Left lung (tissue), 4 donors: ENCODE measurements at regions not wholly inside any gene's neighbourhood (a gene's known extent, or its start where the extent isn't known, plus 50 kb on each side); places are given as distances from the start of the nearest gene placed in this dataset.

ENCODE experiments used
- ATAC-seq: fragments of 200-7000 bp; cut with Tn5 transposase; one replicate; pipeline ENCODE4 v1.9.1; 2020; ENCODE audit warnings: moderate library complexity
- DNase-seq, 4 donors: peaks; one replicate each; pipeline ENCODE4 v3.0.0-alpha.2; 2013 to 2020
- H3K27ac ChIP-seq, 2 donors: fragments of 200-600 bp; sonication (generic) in 1 of 2; one replicate each; pipeline versions ENCODE4 v1.5.0 to v1.8.0; 2020 to 2021
- H3K27me3 ChIP-seq, 2 donors: fragments of 200-600 bp; sonication (generic) in 1 of 2; one replicate each; pipeline versions ENCODE4 v1.5.0 to v1.8.0; 2020 to 2021
- H3K36me3 ChIP-seq, 2 donors: fragments of 200-600 bp; sonication (generic) in 1 of 2; one replicate each; pipeline versions ENCODE4 v1.5.0 to v1.8.0; 2020 to 2021
- H3K4me1 ChIP-seq, 2 donors: fragments of 200-600 bp; one replicate each; pipeline ENCODE4 v1.8.0; 2021
- H3K4me3 ChIP-seq, 2 donors: fragments of 200-600 bp; sonication (generic) in 1 of 2; one replicate each; pipeline versions ENCODE4 v1.5.0 to v1.8.0; 2020 to 2021; ENCODE audit warnings: mild to moderate bottlenecking in 1 of 2
- H3K9me3 ChIP-seq, 2 donors: fragments of 200-600 bp; sonication (generic) in 1 of 2; one replicate each; pipeline versions ENCODE4 v1.5.0 to v1.8.0; 2020 to 2021
- intact Hi-C, 2 donors: fragments of 100-400 bp; cut with DNase I; formaldehyde crosslinking; loops; one replicate each; pipeline versions ENCODE4 v1.11.2 to v1.14.2; 2022
- TF ChIP-seq, protein P1 (sequence below), 2 donors: fragments of 200-600 bp; sonication (generic) in 1 of 2; IDR thresholded peaks; one replicate each; pipeline versions ENCODE4 v1.5.0 to v1.8.0; 2021; ENCODE audit warnings: antibody characterized with exemption in 2 of 2
- donor health status: DM: no; HTN: yes; CAD: no.
- donor health status: DM: no; HTN: no; CAD: no.

DNA sequence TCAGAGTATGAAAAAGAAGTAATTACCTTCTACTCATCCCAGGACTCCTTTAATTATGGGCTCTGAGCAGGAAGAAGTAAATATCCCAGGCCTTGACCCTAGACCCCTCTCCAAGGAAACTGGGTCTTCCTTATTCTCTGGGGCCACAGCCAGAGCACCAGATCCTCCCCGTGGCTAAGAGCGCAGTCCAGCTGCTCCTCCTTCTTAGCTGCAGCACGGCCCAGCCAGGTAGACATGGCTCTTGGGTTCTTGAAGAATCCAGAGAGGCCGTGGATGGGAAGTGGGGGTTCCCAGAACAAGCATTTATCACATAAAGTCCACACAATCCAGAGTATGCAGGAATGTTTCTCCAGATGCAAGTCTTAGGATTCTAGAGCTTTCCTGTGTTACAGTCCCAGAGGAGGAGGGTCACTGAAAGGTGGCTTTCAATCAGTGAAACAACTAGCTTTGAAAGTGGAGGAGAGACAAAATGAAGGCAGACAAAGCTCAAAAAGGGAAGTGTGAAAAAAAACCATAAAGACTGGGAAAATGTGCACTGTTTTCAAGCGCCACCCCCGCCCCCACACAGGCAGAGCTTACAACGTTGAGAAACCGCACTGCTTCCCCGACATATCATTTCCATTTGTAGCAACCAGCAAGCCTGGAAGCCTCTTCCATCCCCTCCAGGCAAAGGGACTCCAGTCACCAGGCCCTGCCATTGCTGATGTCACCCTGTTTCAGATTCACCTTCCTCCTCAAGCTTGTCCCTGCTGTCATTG, 396.5 kb upstream of the MKI67 start:
- no peak overlapping the region for H3K27ac ChIP-seq
- DNase-seq: no peak
- H3K9me3 ChIP-seq: no peaks in the 10 kb centered on the region
- TF ChIP-seq, protein P1, sequence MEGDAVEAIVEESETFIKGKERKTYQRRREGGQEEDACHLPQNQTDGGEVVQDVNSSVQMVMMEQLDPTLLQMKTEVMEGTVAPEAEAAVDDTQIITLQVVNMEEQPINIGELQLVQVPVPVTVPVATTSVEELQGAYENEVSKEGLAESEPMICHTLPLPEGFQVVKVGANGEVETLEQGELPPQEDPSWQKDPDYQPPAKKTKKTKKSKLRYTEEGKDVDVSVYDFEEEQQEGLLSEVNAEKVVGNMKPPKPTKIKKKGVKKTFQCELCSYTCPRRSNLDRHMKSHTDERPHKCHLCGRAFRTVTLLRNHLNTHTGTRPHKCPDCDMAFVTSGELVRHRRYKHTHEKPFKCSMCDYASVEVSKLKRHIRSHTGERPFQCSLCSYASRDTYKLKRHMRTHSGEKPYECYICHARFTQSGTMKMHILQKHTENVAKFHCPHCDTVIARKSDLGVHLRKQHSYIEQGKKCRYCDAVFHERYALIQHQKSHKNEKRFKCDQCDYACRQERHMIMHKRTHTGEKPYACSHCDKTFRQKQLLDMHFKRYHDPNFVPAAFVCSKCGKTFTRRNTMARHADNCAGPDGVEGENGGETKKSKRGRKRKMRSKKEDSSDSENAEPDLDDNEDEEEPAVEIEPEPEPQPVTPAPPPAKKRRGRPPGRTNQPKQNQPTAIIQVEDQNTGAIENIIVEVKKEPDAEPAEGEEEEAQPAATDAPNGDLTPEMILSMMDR (IDR thresholded peaks at IDR 0.05): no peak
- H3K36me3 ChIP-seq: no peaks in the 10 kb centered on the region
- intact Hi-C loops: no loop called here
- H3K4me3 ChIP-seq: no peak overlapping the region
- H3K27me3 ChIP-seq: peaks cover 0 to 35% of the 10 kb centered on the region in 2 donors
- ATAC-seq: no peak
- H3K4me1 ChIP-seq: no peaks in the 10 kb centered on the region

DNA sequence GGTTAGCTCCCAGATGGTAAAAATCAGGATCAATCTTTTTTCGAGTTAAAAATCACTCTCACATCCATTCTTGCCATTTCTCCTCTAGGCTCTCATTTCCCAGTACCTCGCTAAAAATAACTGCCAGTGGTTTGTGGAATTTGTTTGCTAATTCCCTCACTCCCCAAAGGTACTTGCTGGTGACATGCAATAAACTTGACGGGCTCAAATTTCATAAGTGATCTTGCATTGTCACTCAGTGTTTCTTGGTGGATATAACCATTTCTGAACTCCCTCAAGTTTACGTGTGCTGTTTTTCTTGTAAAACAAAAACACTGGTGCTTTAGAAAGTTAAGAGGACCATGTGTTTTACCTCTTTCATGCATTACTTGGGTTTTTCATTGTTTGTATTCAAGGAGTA, 399.2 kb upstream of the MKI67 start:
- ATAC-seq: no peak
- Histone ChIP-seq H3K9me3 (no peaks in the 10 kb centered on the region), H3K27me3 (peaks cover 0 to 35% of the 10 kb centered on the region in 2 donors), H3K27ac (no peak overlapping the region), H3K4me1 (no peaks in the 10 kb centered on the region), H3K4me3 (no peak overlapping the region), H3K36me3 (no peaks in the 10 kb centered on the region)
- intact Hi-C loops: no loop called here
- TF ChIP-seq, protein P1 (IDR thresholded peaks at IDR 0.05): no peak
- no peak for DNase-seq

DNA sequence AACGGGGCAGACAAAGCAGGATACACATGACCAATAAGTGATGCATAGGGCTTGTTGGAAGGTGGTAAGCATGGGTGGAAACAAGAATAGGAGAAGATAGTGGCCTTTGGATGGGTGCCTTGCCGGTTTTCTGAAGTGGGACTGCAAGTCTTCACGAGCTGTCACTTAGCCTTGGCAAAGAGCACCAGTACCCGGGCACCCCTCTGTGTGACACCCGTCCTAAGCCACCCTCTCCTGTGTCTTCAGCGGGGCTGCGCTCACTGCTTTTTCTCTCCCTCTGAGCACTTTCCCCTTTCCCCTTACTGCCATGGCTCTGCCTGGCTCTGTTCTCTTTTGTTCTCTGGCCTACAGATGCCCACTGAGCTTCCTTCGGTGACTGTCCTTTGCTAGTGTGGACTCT, 399.7 kb upstream of the MKI67 start:
- H3K9me3 ChIP-seq: no peaks in the 10 kb centered on the region
- no peaks in the 10 kb centered on the region for H3K36me3 ChIP-seq
- intact Hi-C loops: no loop called here
- peaks cover 0 to 35% of the 10 kb centered on the region in 2 donors for H3K27me3 ChIP-seq
- no peak overlapping the region for H3K27ac ChIP-seq
- H3K4me1 ChIP-seq: no peaks in the 10 kb centered on the region
- TF ChIP-seq, protein P1 (IDR thresholded peaks at IDR 0.05): no peak
- ATAC-seq (no peak), DNase-seq (no peak)
- H3K4me3 ChIP-seq: no peak overlapping the region

DNA sequence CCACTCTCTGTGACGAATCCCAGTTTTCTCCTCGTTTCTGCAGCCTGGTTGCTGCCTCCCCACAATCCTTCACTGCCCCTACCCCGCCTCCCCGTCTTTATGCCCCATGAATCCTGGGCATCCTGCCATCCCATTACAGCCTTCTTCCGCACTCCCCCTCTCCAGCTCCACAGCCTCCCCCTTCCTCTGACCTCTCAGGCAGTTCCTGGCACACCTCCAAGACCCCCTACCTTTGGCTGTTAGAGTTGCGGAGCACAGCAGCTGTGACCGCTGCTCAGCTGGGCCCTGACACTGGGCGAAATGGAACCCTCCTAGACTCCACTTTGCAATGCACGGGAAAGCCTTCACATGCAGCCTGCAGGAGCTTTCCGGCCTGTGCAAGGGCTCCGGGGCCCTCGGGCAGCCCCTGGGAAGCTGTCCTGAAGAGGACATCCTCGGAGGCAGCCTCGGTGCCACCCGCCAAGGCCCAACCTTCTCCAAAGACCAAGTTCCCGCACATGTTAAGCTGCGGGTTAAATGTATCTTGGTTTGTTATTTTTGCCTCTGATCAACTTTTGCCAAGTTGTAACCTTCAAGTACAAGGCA, 400.7 kb upstream of the MKI67 start:
- ATAC-seq: no peak
- Histone ChIP-seq H3K27ac (no peak overlapping the region), H3K27me3 (peaks cover 0 to 31% of the 10 kb centered on the region in 2 donors), H3K4me1 (no peaks in the 10 kb centered on the region), H3K4me3 (no peak overlapping the region), H3K36me3 (no peaks in the 10 kb centered on the region), H3K9me3 (no peaks in the 10 kb centered on the region)
- intact Hi-C loops: no loop called here
- TF ChIP-seq, protein P1 (IDR thresholded peaks at IDR 0.05): no peak
- DNase-seq: peak in 1 of 4 donors; percentile 76

DNA sequence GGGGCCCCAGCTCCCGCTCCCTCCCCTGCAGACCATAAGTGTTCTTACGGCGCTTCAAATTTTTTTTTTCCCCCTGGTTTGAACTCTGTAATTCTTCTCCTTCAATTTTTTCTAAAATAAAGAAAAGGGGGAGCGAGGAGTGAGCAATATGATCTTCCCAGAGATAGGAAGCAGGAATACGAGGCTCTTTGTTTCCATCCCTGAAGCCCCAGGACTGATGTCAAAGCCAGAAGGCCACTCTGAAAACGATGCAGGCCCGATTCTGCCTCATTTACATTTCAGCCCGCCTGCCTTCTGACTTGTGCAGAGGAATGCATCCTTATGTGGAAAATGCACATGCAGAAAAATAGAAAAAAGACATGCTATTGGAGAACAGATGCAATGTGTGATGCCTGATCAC, 401.5 kb upstream of the MKI67 start:
- H3K27ac ChIP-seq: no peak overlapping the region
- intact Hi-C loops: no loop called here
- ATAC-seq: no peak

More for the DNA sequence above, 401.5 kb upstream of the MKI67 start:
- Histone ChIP-seq H3K9me3 (no peaks in the 10 kb centered on the region), H3K36me3 (no peaks in the 10 kb centered on the region), H3K27me3 (peaks cover 0 to 27% of the 10 kb centered on the region in 2 donors), H3K4me3 (no peak overlapping the region), H3K4me1 (no peaks in the 10 kb centered on the region)
- TF ChIP-seq, protein P1 (IDR thresholded peaks at IDR 0.05): no peak
- DNase-seq: no peak
